ENCODE measurements at regions not wholly inside any gene's neighbourhood (a gene's known extent, or its start where the extent isn't known, plus 50 kb on each side); places are given as distances from the start of the nearest gene placed in this dataset.

- Histone ChIP-seq H3K4me3 (ENCODE audit: low read length in 3 of 3) (no peak overlapping the region), H3K9me3 (ENCODE audit: control insufficient read depth in 2 of 3, insufficient read depth in 1 of 3, low read length in 3 of 3) (no peaks in the 10 kb centered on the region), H3K27ac (ENCODE audit: low read depth in 2 of 2, low read length in 2 of 2) (no peak overlapping the region), H3K27me3 (ENCODE audit: control insufficient read depth, insufficient read depth, low read length) (no peaks in the 10 kb centered on the region), H3K36me3 (ENCODE audit: control insufficient read depth in 2 of 3, insufficient read depth in 3 of 3, low read length in 3 of 3) (no peaks in the 10 kb centered on the region), H3K9ac (ENCODE audit: low read length in 3 of 3) (no peak overlapping the region), H3K4me1 (ENCODE audit: control insufficient read depth in 2 of 3, insufficient read depth in 2 of 3, low read depth in 1 of 3, low read length in 3 of 3) (no peaks in the 10 kb centered on the region)
- FAIRE-seq = no peak
- intact Hi-C loops (cut with DNase I) = no loop called here
- DNase-seq = no peak
- TF ChIP-seq CTCF (IDR thresholded peaks at IDR 0.05; ENCODE audit: borderline replicate concordance, extremely low read depth, insufficient read depth) = no peak
Observed at GRCh38 chrY:8058613-8059012, 1147.1 kb upstream of the AMELY start.

GRCh38 chrY:8051340-8051739, 1139.8 kb upstream of the AMELY start:
- H3K27me3 ChIP-seq (ENCODE audit: control insufficient read depth, insufficient read depth, low read length) = no peaks in the 10 kb centered on the region

GRCh38 chrY:8041238-8041637, 1129.7 kb upstream of the AMELY start:
- FAIRE-seq (no peak), DNase-seq (no peak)
- intact Hi-C loops (cut with DNase I) = no loop called here
- no peak overlapping the region for H3K4me3 ChIP-seq (ENCODE audit: low read length in 3 of 3)
- no peak overlapping the region for H3K27ac ChIP-seq (ENCODE audit: low read depth in 2 of 2, low read length in 2 of 2)
- TF ChIP-seq CTCF (IDR thresholded peaks at IDR 0.05; ENCODE audit: borderline replicate concordance, extremely low read depth, insufficient read depth) = no peak
- H3K4me1 ChIP-seq (ENCODE audit: control insufficient read depth in 2 of 3, insufficient read depth in 2 of 3, low read depth in 1 of 3, low read length in 3 of 3) = no peaks in the 10 kb centered on the region
- no peaks in the 10 kb centered on the region for H3K27me3 ChIP-seq (ENCODE audit: control insufficient read depth, insufficient read depth, low read length)
- no peaks in the 10 kb centered on the region for H3K36me3 ChIP-seq (ENCODE audit: control insufficient read depth in 2 of 3, insufficient read depth in 3 of 3, low read length in 3 of 3)
- H3K9me3 ChIP-seq (ENCODE audit: control insufficient read depth in 2 of 3, insufficient read depth in 1 of 3, low read length in 3 of 3) = no peaks in the 10 kb centered on the region
- H3K9ac ChIP-seq (ENCODE audit: low read length in 3 of 3) = no peak overlapping the region

More at GRCh38 chrY:8051340-8051739, 1139.8 kb upstream of the AMELY start:
- Histone ChIP-seq H3K9ac (ENCODE audit: low read length in 3 of 3) (no peak overlapping the region), H3K4me3 (ENCODE audit: low read length in 3 of 3) (no peak overlapping the region), H3K27ac (ENCODE audit: low read depth in 2 of 2, low read length in 2 of 2) (no peak overlapping the region), H3K4me1 (ENCODE audit: control insufficient read depth in 2 of 3, insufficient read depth in 2 of 3, low read depth in 1 of 3, low read length in 3 of 3) (no peaks in the 10 kb centered on the region), H3K9me3 (ENCODE audit: control insufficient read depth in 2 of 3, insufficient read depth in 1 of 3, low read length in 3 of 3) (no peaks in the 10 kb centered on the region), H3K36me3 (ENCODE audit: control insufficient read depth in 2 of 3, insufficient read depth in 3 of 3, low read length in 3 of 3) (no peaks in the 10 kb centered on the region)
- DNase-seq = no peak
- FAIRE-seq = no peak
- TF ChIP-seq CTCF (IDR thresholded peaks at IDR 0.05; ENCODE audit: borderline replicate concordance, extremely low read depth, insufficient read depth) = no peak
- intact Hi-C loops (cut with DNase I) = no loop called here

- no peak overlapping the region for H3K9ac ChIP-seq (ENCODE audit: low read length in 3 of 3)
- no peaks in the 10 kb centered on the region for H3K9me3 ChIP-seq (ENCODE audit: control insufficient read depth in 2 of 3, insufficient read depth in 1 of 3, low read length in 3 of 3)
- H3K27me3 ChIP-seq (ENCODE audit: control insufficient read depth, insufficient read depth, low read length) = no peaks in the 10 kb centered on the region
- no peak for TF ChIP-seq CTCF (IDR thresholded peaks at IDR 0.05; ENCODE audit: borderline replicate concordance, extremely low read depth, insufficient read depth)
- FAIRE-seq (no peak), DNase-seq (no peak)
- H3K36me3 ChIP-seq (ENCODE audit: control insufficient read depth in 2 of 3, insufficient read depth in 3 of 3, low read length in 3 of 3) = no peaks in the 10 kb centered on the region
- intact Hi-C loops (cut with DNase I) = no loop called here
- H3K4me3 ChIP-seq (ENCODE audit: low read length in 3 of 3) = no peak overlapping the region
- H3K4me1 ChIP-seq (ENCODE audit: control insufficient read depth in 2 of 3, insufficient read depth in 2 of 3, low read depth in 1 of 3, low read length in 3 of 3) = no peaks in the 10 kb centered on the region
- H3K27ac ChIP-seq (ENCODE audit: low read depth in 2 of 2, low read length in 2 of 2) = no peak overlapping the region
Observed at GRCh38 chrY:8036563-8036962, 1125.0 kb upstream of the AMELY start.
